GM12878 (cell line): ENCODE measurements at regions not wholly inside any gene's neighbourhood (a gene's known extent, or its start where the extent isn't known, plus 50 kb on each side); places are given as distances from the start of the nearest gene placed in this dataset.

Experiments
- ATAC-seq: fragments of 200-7000 bp; cut with Tn5 transposase; 3 replicates; pipeline ENCODE4 v1.9.1; 2020; ENCODE audit warnings: mild to moderate bottlenecking, moderate library complexity
- BruUV-seq: library from RNA; stranded (reverse); fragments of 400-500 nt; replicated peaks from 2 replicates; lab custom pipeline; 2021; lab: Mats Ljungman, UMichigan
- CTCF ChIA-PET: fragments of 300-600 bp; sonication (Branson Sonifier 250); formaldehyde crosslinking; extraction: SDS; loops from one replicate; lab custom pipeline; 2021; ENCODE audit warnings: inconsistent platforms; lab: Yijun Ruan, JAX
- POLR2A ChIA-PET: fragments of 350-600 bp; formaldehyde crosslinking; extraction: SDS; loops from one replicate; lab custom pipeline; 2021; ENCODE audit warnings: inconsistent platforms; lab: Charles Lee
- RAD21 ChIA-PET: fragments of 300-600 bp; sonication (Branson Sonifier 250); formaldehyde crosslinking; loops from one replicate; lab custom pipeline; 2023; ENCODE audit warnings: antibody characterized with exemption; ENCODE audit not compliant: unreplicated experiment; lab: Charles Lee
- SMC1A ChIA-PET: fragments of 300-600 bp; sonication (Branson Sonifier 250); formaldehyde crosslinking; loops from one replicate; lab custom pipeline; 2023; ENCODE audit not compliant: unreplicated experiment, uncharacterized antibody; lab: Charles Lee
- DNase-seq: peaks from one replicate; pipeline ENCODE4 v3.0.0-alpha.2; 2011; ENCODE audit warnings: low read depth, low spot score
- FAIRE-seq: peaks from 3 replicates; lab custom pipeline; 2011; peaks lifted over from hg19 to GRCh38; lab: Jason Lieb, UNC
- H2AFZ ChIP-seq: 2 replicates; pipeline ENCODE4 v1.6.0; 2011; ENCODE audit warnings: low read depth, low read length, control low read depth; ENCODE audit not compliant: control insufficient read depth
- H3K27ac ChIP-seq: 2 replicates; pipeline ENCODE4 v1.5.1; 2011; ENCODE audit warnings: control low read depth; ENCODE audit not compliant: control insufficient read depth, insufficient read depth
- H3K27me3 ChIP-seq, 2 experiments: replicated peaks in 1 of 2; 2 replicates each; pipeline versions ENCODE4 v1.6.0 to v1.6.1; 2011; ENCODE audit warnings: low read length in 1 of 2; ENCODE audit not compliant: control insufficient read depth in 2 of 2, insufficient read depth in 2 of 2
- H3K36me3 ChIP-seq, 2 experiments: 2 replicates each; pipeline ENCODE4 v1.5.1; 2011; ENCODE audit warnings: low read length in 1 of 2; ENCODE audit not compliant: control insufficient read depth in 2 of 2, insufficient read depth in 2 of 2
- H3K4me1 ChIP-seq: 2 replicates; pipeline ENCODE4 v1.6.1; 2011; ENCODE audit warnings: mild to moderate bottlenecking, low read length, moderate library complexity, mixed read lengths; ENCODE audit not compliant: control insufficient read depth, insufficient read depth
- H3K4me2 ChIP-seq: 2 replicates; pipeline ENCODE4 v1.6.0; 2011; ENCODE audit warnings: control low read depth; ENCODE audit not compliant: control insufficient read depth, insufficient read depth
- H3K4me3 ChIP-seq: fragments of 200-600 bp; sonication (generic); 2 replicates; pipeline ENCODE4 v1.5.1; 2016
- H3K79me2 ChIP-seq: 2 replicates; pipeline ENCODE4 v1.6.0; 2011; ENCODE audit warnings: low read length; ENCODE audit not compliant: control insufficient read depth, insufficient read depth
- H3K9ac ChIP-seq: 2 replicates; pipeline ENCODE4 v1.8.0; 2011; ENCODE audit warnings: low read length, control low read depth, mixed read lengths; ENCODE audit not compliant: control insufficient read depth, insufficient read depth
- H3K9me3 ChIP-seq: replicated peaks from 3 replicates; pipeline ENCODE4 v1.5.1; 2011; ENCODE audit warnings: mild to moderate bottlenecking, low read length; ENCODE audit not compliant: control insufficient read depth, insufficient read depth
- H4K20me1 ChIP-seq: 2 replicates; pipeline ENCODE4 v1.6.0; 2011; ENCODE audit not compliant: control insufficient read depth, insufficient read depth
- CEBPB ChIP-seq, 2 experiments: fragments of 150-350 bp in 1 of 2; IDR thresholded peaks; 2 replicates each; pipeline ENCODE4 v1.6.1; 2012 to 2014; ENCODE audit warnings: low read depth in 2 of 2, low read length in 2 of 2, borderline replicate concordance in 1 of 2, inconsistent platforms in 1 of 2
- E4F1 ChIP-seq: fragments of 450-650 bp; IDR thresholded peaks from 2 replicates; pipeline ENCODE4 v1.6.1; 2018; ENCODE audit warnings: borderline replicate concordance, mild to moderate bottlenecking; ENCODE audit not compliant: partially characterized antibody
- EP300 ChIP-seq, 2 experiments: fragments of 150-350 bp in 1 of 2; IDR thresholded peaks; 2 replicates each; pipeline ENCODE4 v1.6.1; 2011 to 2012; ENCODE audit warnings: low read depth in 2 of 2, low read length in 2 of 2, borderline replicate concordance in 1 of 2, improper control_type of control experiment in 1 of 2, inconsistent platforms in 1 of 2; ENCODE audit not compliant: control insufficient read depth in 1 of 2
- IKZF1 ChIP-seq: fragments of 450-650 bp; conservative IDR thresholded peaks from 2 replicates; pipeline ENCODE4 v1.6.1; 2017; ENCODE audit warnings: antibody characterized with exemption, mild to moderate bottlenecking
- IKZF2 ChIP-seq, 2 experiments: fragments of 450-650 bp; IDR thresholded peaks; 2 replicates each; pipeline ENCODE4 v1.6.1; 2017; ENCODE audit warnings: mild to moderate bottlenecking in 2 of 2, moderate library complexity in 2 of 2
- NBN ChIP-seq: fragments of 450-650 bp; IDR thresholded peaks from 2 replicates; pipeline ENCODE4 v1.6.1; 2016
- NFYA ChIP-seq: IDR thresholded peaks from 2 replicates; pipeline ENCODE4 v1.6.1; 2011; ENCODE audit warnings: low read depth, mild to moderate bottlenecking, low read length, improper control_type of control experiment, borderline replicate concordance
- POLR2A ChIP-seq: IDR thresholded peaks from 2 replicates; pipeline ENCODE4 v1.6.1; 2011; ENCODE audit warnings: low read depth, mild to moderate bottlenecking, low read length
- SUZ12 ChIP-seq: fragments of 200-600 bp; sonication (generic); IDR thresholded peaks from one replicate; pipeline ENCODE4 v1.6.1; 2018; ENCODE audit warnings: antibody characterized with exemption, mild to moderate bottlenecking; ENCODE audit not compliant: unreplicated experiment
- YBX1 ChIP-seq: fragments of 450-650 bp; IDR thresholded peaks from 2 replicates; pipeline ENCODE4 v1.6.1; 2016; ENCODE audit warnings: antibody characterized with exemption
- ZBTB4 ChIP-seq: fragments of 450-650 bp; formaldehyde crosslinking; IDR thresholded peaks from 2 replicates; pipeline ENCODE4 v1.4.0; 2022; ENCODE audit warnings: mild to moderate bottlenecking, moderate library complexity
- ZNF207 ChIP-seq: fragments of 450-650 bp; IDR thresholded peaks from 2 replicates; pipeline ENCODE4 v1.6.1; 2014; ENCODE audit warnings: antibody characterized with exemption, mild to moderate bottlenecking, borderline replicate concordance
- ZNF274 ChIP-seq: IDR thresholded peaks from one replicate; pipeline ENCODE4 v1.8.0; 2011; ENCODE audit not compliant: insufficient read length, insufficient read depth
- ZNF687 ChIP-seq: fragments of 450-650 bp; IDR thresholded peaks from 2 replicates; pipeline ENCODE4 v1.6.1; 2017; ENCODE audit warnings: mild to moderate bottlenecking, moderate library complexity
- WGBS: methylation state at CpG from one replicate; pipeline ENCODE4 v1.1.6; 2016; ENCODE audit warnings: low lambda C conversion rate; ENCODE audit not compliant: insufficient replicate concordance, insufficient coverage; ENCODE audit errors: missing lambda C conversion rate; 5-methylcytosine and 5-hydroxymethylcytosine counted together
- in situ Hi-C: fragments of 300-500 bp; cut with MboI; formaldehyde crosslinking; loops from 9 replicates; pipeline ENCODE4 v1.14.3; 2018; ENCODE audit warnings: mixed read lengths
- intact Hi-C: fragments of 100-400 bp; cut with micrococcal nuclease; formaldehyde crosslinking; loops from one replicate; pipeline ENCODE4 v1.14.2; 2022; ENCODE audit not compliant: unreplicated experiment

- Histone ChIP-seq H3K4me1 (no peaks in the 10 kb centered on the region), H3K36me3 (no peaks in the 10 kb centered on the region), H3K4me2 (no peak overlapping the region), H3K9ac (no peak overlapping the region), H3K27ac (no peak overlapping the region), H3K79me2 (no peaks in the 10 kb centered on the region), H3K27me3 (no peaks in the 10 kb centered on the region), H4K20me1 (no peaks in the 10 kb centered on the region), H3K9me3 (no peaks in the 10 kb centered on the region; the same call in 2 of the 3 replicates), H3K4me3 (no peak overlapping the region), H2AFZ (no peak overlapping the region)
- ATAC-seq, result no peak
- POLR2A ChIA-PET, result no interaction called here
- BruUV-seq, result no TSS peak
- DNase-seq, result no peak
- TF ChIP-seq IKZF2 (IDR thresholded peaks at IDR 0.05), result no peak
- TF ChIP-seq ZNF687, result no peak
- no peak for TF ChIP-seq E4F1
- TF ChIP-seq CEBPB (IDR thresholded peaks at IDR 0.05; ENCODE audit: borderline replicate concordance in 1 of 2, low read depth in 2 of 2, low read length in 2 of 2), result no peak
- no peak for TF ChIP-seq NBN
- TF ChIP-seq ZBTB4, result no peak
- no peak for TF ChIP-seq ZNF274
- no peak for TF ChIP-seq YBX1
- TF ChIP-seq IKZF1, result no peak
- no peak for TF ChIP-seq EP300 (IDR thresholded peaks at IDR 0.05; ENCODE audit: borderline replicate concordance in 1 of 2, control insufficient read depth in 1 of 2, low read depth in 2 of 2, low read length in 2 of 2)
- TF ChIP-seq ZNF207, result no peak
- no peak for TF ChIP-seq SUZ12
- TF ChIP-seq NFYA, result no peak
- no peak for TF ChIP-seq POLR2A
- SMC1A ChIA-PET, result interaction anchor here (0.9 to 1.4 kb wide), 6 partner anchors 22 to 516 kb away, joined by 3 read pairs; no protein-coding TSS in a partner anchor
- in situ Hi-C loops (no loop called here), intact Hi-C loops (loop anchor here (10.0 kb wide), 2 partner anchors 279 to 349 kb away; no protein-coding TSS in a partner anchor)
- CTCF ChIA-PET, result no interaction called here
- RAD21 ChIA-PET, result no interaction called here
- no peak for FAIRE-seq
- WGBS, result 95% methylated on average over 1 of the region's 1 CpG
Observed at GRCh38 chr2:144165599-144166250, 354.2 kb downstream of the ZEB2 start.
